Bone marrow (tissue), 2 donors: ENCODE measurements at regions not wholly inside any gene's neighbourhood (a gene's known extent, or its start where the extent isn't known, plus 50 kb on each side); places are given as distances from the start of the nearest gene placed in this dataset.

Source experiments
- DNase-seq, 2 donors: peaks; one replicate each; lab custom pipeline; 2025; lab: John Stamatoyannopoulos, UW

GRCh38 chr3:124277144-124277890, 285.4 kb upstream of the ROPN1 start:
- DNase-seq: no peak

GRCh38 chr3:124281453-124282316, 289.8 kb upstream of the ROPN1 start:
- no peak for DNase-seq

- DNase-seq: no peak
Measured at GRCh38 chr3:124282751-124283651, 291.1 kb upstream of the ROPN1 start.

- DNase-seq: no peak
Measured at GRCh38 chr3:124283652-124284023, 291.7 kb upstream of the ROPN1 start.

- no peak for DNase-seq
Measured at GRCh38 chr3:124288996-124289395, 297.1 kb upstream of the ROPN1 start.

GRCh38 chr3:124291008-124291407, 299.1 kb upstream of the ROPN1 start:
- no peak for DNase-seq

GRCh38 chr3:124292329-124292728, 300.4 kb upstream of the ROPN1 start:
- DNase-seq: no peak

DNA sequence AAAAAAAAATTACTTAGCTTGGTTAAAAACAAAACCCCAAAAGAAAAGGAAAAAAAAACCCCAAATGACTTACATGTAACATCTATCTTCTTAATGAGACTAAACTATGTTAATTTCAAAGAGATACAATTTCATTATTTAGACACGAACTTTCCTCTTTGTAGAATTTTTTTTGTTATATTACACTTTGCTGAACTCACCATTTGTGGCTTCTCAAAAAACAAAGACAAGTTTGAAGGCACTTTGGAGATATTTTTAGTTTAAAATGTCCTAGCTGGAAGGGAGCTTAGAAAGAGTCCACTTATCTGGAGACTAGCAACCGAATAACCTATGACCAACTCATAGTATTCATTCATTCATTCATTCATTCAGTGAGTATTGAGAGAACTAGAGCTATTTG, 301.7 kb upstream of the ROPN1 start:
- DNase-seq: no peak

DNA sequence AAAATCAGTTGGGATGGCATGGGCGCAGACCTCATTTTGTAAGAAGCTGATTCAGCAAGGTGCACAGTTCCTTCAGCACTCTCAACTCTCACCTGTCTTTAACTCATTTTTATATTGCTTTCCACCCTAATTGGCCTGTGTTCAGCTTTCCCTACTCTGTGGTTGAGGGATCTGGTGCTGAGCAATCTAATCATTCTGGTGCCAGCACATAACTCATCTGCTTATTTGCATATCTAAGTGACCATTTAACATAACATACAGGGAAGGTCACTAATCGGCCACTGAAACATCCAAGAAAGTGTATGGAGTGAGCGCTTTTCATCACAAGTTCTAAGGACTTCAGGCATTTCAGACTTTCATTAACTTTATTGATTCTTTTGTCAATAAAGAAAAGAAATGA, 303.4 kb upstream of the ROPN1 start:
- DNase-seq: no peak

DNA sequence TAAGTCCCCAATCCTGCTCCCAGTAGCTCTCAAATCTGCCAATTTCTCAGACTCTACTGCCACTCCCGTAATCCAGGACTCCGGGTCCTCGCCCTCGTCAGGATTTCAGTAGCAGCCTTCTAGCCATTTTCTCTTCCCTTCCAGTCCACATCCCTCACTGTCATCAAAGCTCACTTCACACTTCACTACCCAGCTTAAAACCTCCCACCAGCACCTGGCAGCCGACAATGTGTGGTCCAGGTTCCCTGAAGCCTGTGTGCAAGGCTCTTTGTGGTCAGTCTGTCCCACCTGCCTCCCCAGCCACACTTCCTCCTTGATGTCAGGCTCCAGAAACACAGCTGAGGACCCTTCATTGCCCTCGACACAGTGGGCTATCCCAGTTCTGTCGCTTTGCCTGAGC, 304.5 kb upstream of the ROPN1 start:
- no peak for DNase-seq

GRCh38 chr3:124297062-124297980, 305.4 kb upstream of the ROPN1 start:
- no peak for DNase-seq

- no peak for DNase-seq
Measured at GRCh38 chr3:124298301-124298700, 306.4 kb upstream of the ROPN1 start.

DNA sequence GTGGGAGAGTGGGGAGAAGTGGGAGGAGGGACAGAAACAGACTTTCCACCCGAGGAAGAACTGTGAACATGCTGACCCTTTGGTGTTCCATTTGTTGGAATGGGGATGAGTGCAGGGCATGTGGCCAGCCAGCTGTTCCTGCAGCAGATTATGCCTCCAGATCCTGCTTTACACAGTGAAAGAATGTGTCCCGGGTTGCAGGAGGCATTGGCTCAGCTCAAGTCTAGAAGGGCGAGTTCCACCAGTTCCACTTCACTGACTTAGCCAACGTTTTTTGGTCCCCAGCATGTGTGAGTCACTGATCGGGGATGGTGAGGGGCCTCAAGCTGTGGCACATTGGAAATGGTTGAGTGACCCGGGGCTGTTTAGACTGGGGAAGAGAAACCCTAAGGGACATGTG, 307.0 kb upstream of the ROPN1 start:
- no peak for DNase-seq

DNA sequence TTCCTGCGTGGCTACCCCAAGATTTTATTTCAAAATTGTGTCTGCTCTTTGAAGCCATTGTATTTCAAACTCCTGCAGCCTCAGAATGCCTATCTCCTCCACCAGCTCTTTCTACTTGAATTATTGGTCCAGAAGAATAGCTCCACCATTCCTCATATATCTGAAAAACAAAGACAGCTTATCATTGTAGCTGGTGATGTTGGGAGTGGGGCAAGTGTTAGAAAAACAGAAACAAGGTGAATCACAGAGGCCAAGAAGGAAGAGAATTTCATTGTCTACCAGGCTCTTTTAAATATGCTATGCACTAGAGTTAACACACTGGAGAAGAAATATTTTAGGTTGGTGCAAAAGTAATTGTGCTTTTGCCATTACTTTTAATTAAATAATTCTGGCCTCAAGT, 307.9 kb upstream of the ROPN1 start:
- DNase-seq: no peak

- DNase-seq: no peak
Measured at GRCh38 chr3:124300416-124300815, 308.5 kb upstream of the ROPN1 start.

DNA sequence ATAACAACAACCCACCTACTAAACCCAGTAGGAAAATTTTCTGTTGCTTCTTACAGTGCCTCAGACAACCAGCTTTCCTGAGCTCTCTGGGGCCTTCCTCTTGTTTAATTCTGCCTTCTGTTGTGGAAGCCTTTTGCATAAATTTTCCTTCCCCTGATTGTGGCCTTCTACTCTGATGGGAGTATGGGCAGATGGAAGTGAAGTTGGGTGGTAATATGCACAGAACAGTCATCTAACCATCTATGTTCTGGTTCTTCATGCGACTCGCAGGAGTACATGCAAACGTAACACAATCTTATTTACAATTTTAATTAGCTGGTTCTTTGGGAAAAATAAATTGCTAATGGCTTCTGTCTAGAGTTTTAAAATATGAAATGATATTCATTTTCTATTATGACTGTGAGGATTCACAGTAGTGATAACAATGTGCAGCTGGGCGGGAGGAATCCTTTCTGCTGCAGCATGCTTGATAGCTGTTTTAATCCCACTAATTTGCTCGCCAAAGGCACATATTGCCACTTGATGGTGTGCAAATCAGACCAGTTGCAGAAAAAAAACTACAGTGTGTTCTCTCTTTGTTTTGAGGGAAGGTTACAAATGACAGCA, 311.5 kb upstream of the ROPN1 start:
- no peak for DNase-seq

- no peak for DNase-seq
Measured at GRCh38 chr3:124306665-124307064, 314.7 kb upstream of the ROPN1 start.

GRCh38 chr3:124313621-124314020, 321.7 kb upstream of the ROPN1 start:
- DNase-seq: no peak

DNA sequence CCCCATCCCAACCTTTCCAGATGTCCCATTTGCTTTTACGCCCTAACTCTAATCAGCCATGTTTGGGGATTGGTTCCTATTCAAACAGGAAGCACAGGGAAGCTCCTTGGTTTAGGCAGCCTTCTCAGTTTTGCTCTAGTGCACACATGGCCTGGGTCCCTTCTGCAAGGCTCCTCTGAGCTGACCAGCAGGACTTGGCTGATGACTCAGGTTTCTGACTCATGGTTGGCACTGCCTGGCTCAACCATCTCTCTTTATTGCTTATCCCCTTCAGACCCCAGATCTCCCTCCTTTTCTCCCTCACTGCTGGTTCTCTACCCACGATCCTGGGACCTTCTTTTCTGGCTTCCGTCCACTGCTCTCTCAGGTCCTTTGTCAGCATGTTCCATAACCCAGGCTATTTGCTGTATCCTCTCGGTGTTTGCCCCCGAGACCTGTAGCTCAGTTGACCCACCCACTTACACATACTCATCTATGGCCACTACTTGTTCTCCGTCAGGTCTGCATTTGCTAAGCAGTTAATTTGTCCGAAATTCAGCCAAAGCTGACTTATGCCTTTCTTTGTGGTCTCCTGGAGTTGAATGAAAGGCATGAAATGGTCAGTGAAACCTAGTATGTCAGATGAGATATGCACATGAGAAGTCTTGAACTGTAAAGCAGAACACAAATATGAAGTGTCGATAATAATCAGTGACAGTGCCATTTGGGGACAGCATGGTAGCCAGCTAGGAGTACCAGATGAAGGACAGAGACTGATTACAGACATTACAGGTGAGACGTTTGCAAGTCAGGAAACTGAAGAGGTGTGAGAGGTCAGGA, 323.5 kb upstream of the ROPN1 start:
- DNase-seq: no peak

DNA sequence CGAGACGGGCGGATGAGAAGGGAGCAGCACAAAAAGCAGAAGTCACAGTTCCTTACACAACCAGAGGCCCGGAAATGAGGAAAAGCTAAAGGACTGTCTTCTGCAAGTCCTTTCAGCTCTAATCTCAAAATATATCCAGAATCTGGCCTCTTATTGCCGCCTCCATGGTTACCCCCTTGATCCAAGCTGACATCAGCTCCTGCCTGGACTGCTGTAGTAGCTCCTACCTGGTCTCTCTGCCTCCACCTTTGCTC, 324.0 kb upstream of the ROPN1 start:
- no peak for DNase-seq
